Fibroblast of skin of abdomen (primary cell): ENCODE measurements at regions not wholly inside any gene's neighbourhood (a gene's known extent, or its start where the extent isn't known, plus 50 kb on each side); places are given as distances from the start of the nearest gene placed in this dataset.
"Not testable (repeated sequence)": the region's sequence is repeated elsewhere in the genome, so short reads cannot be mapped to it uniquely, and the experiment has no call there.

Experiments used
- DNase-seq: peaks from one replicate; pipeline ENCODE4 v3.0.0-alpha.2; 2013

DNA sequence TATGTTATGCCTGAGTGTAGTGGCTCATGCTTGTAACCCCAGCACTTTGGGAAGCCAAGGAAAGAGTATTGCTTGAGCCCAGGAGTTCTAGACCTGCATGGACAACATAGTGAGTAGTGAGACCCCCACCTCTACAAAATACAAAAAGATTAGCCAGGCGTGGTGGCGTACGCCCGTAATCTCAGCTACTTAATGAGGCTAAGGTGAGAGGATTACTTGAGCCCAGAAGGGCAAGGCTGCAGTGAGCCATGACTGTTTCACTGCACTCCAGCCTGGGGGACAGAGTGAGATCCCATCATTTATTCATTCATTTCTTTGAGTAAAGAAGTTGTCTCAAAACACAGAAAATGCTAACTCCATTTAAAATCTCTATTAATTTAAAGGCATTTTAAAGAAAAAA, 1061.6 kb downstream of the JRKL start:
- DNase-seq: no peak

- no peak for DNase-seq
Measured at GRCh38 chr11:97454988-97455387, 1065.2 kb downstream of the JRKL start.

GRCh38 chr11:97460091-97460490, 1070.3 kb downstream of the JRKL start:
- no peak for DNase-seq

- no peak for DNase-seq
Measured at GRCh38 chr11:97461044-97461880, 1071.4 kb downstream of the JRKL start.

DNA sequence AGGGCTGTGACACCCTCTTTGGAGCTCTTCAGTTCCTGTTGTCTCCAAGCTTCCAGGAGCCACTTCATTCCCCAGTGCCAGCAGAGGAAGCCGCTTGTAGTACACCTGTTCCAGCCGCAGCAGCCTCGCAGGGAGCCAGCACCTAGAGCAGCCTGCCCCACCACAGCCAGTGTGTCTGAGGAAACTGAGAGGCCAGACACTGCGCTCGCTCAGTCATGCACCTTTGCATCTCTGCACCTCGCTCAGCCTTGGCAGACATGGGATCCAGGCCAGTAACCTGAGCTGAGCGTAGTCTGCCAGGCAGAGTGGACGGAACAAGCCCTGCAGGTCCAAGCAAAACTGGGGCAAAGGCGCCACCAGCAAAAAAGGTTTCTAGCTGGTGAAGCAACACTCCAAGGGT, 1072.1 kb downstream of the JRKL start:
- no peak for DNase-seq

GRCh38 chr11:97463891-97464290, 1074.1 kb downstream of the JRKL start:
- no peak for DNase-seq

DNA sequence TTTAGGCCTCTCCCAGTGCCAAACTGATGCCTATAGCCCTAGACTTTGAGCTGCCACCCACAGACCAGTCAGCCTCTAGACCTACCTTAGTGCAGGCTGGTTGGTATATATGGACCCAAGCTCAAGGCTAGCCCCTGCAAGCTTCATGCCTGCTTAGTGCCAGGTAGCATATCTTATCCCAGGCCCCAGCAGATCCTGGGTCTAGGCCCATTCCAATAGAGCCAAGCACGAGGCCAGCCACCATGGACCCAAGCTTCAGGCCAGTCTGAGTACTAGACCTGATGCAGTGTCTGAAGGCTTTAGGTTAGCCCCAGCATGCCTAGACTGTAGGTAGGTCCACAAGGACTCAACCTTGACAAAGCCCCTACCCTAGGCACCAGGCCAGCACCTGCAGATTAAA, 1081.7 kb downstream of the JRKL start:
- DNase-seq: no peak

DNA sequence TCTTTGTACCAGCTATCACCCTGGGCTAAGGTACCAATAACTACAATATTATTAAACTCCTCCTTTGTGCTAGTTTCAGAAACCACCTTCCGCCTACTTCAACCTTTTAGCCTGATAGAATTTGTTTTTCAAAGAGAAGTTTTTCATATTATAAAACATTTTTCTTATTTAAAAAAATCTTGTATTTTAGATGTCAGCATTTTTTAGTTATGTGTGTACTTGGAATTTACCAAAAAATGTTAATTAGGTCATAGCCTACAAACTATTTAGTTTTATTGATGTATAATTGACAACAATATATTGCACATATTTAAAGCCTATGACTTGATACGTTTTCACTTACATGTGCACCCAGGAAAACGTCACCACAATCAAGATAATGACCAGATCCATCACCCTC, 1097.6 kb downstream of the JRKL start:
- no peak for DNase-seq

DNA sequence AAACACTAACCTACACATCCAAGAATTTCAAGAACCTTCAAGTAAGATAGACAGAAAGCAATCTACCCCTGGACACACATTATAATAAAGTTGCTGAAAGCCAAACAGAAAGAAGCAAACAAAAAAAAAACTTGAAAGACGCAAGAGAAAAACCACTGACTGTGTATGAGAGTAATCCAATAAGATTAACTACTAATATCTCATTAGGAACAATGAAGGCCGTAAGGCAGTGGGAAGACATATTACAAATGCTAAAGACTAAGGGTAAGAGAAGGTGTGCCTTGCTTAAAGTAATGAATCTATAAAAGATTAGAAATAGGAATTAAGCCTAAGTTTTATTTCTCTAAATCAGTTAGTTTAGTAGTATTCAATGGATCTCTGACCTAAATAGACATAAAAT, 1109.1 kb downstream of the JRKL start:
- no peak for DNase-seq

- DNase-seq: no peak
Measured at GRCh38 chr11:97502201-97502600, 1112.4 kb downstream of the JRKL start.

GRCh38 chr11:97506076-97506759, 1116.4 kb downstream of the JRKL start:
- no peak for DNase-seq

- no peak for DNase-seq
Measured at GRCh38 chr11:97514446-97514845, 1124.6 kb downstream of the JRKL start.

DNA sequence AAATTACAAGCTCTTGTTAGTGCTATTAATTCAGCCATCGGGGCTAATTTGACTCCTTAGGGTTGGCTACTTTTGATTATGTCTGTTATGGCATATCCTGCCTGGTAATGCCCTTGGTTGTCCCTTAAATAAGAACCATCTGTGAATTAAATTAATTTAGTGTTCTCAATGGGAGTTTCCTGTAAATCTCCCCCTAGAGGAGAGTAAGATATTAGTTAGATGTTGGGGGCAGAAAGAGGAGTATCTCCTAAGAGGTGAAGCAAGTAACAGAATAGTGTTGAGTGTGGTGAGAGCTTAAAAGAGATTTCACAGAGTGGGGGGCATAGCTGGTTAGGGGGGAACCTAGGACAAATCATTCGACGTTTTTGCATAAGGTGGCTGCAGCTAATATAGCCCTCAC, 1126.9 kb downstream of the JRKL start:
- DNase-seq: no peak

GRCh38 chr11:97525273-97525672, 1135.5 kb downstream of the JRKL start:
- no peak for DNase-seq

- no peak for DNase-seq
Measured at GRCh38 chr11:97537407-97538150, 1147.8 kb downstream of the JRKL start.

DNA sequence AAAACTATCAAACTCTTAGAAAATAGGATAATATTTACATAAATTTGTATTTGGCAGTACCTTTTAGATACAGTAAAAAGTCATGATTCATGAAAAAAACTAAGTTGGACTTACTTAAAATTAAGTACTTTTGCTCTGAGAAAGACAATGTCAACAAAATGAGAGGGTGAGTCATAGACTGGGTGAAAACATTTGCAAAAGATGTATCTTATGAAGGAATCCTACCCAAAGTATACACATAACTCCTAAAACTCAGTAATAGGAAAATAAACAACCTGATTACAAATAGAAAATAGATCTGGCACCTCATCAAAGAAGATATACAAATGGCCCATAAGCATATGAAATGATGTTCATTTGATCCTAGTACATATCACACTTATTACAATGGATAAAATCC, 1154.6 kb downstream of the JRKL start:
- DNase-seq: no peak

DNA sequence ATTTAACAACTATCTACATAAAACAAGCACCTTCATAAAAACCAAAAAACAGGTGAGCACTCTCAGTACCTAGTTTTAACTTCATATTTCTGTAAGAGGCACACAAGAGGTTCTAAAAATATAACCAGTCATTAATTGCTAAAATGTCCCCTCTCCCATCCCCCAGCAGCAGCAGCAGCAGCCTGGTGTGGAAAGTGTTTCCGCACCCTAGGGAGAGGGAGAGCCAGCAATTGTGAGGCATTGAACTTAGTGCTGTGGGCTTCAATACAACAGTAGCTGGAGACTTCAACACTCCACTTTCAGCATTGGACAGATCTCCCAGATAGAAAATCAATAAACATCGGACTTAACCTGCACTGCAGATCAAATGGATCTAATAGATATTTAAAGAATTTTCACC, 1158.5 kb downstream of the JRKL start:
- DNase-seq: no peak

DNA sequence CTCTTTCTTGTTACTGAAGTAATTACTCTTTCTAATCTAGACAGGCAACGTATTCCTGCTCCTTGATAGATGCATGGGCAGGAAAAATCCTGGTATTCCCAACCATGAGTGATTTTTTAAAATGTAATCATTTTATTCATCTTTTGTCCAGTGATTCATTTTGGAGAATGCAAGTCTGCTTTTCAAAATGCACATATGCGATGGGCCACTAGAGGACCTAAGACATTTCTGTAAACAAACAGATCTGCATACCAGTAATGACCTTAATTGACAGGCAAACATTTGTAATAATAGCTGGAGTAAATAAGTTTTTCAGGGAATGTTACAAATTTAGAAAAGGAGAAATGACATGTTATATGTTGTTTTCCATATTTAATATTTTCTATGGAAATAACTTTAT, 1167.6 kb downstream of the JRKL start:
- DNase-seq: no peak

DNA sequence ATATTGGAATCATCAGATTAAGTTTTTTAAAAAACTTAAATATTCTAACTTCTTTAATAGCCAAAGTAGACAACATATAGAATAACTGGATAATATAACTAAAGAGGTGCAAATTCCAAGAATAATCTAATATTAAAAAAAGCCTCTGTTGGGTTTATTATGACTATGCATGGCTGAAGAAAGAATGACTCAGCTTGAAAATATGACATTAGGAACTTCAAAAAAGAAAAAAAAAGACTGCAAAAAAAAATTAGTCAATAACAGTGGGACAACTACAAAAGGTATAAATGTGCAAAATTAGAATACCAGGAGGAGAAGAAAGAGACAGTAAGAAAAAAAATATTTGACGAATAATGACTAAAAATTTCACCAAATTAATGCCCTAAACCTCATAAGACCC, 1178.0 kb downstream of the JRKL start:
- DNase-seq: no peak

- no peak for DNase-seq
Measured at GRCh38 chr11:97570636-97571035, 1180.8 kb downstream of the JRKL start.

DNA sequence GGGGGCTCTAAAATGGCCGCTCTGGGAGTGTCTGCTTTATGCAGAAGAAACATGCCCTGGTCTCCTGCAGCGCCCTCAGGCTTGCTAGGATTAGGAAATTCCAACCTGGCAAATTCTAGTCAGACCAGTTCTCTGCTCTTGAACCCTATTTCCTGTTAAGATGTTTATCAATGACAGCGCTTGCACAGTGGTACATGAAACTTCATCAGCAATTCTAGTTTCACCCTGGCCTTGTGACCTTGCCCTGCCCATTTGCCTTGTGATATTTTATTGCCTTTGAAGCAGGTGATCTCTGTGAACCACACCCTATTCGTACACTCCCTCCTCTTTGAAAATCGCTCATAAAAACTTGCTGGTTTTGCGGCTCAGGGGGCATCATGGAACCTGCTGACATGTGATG, 1184.0 kb downstream of the JRKL start:
- DNase-seq: not testable (repeated sequence)

- no peak for DNase-seq
Measured at GRCh38 chr11:97574976-97575665, 1185.3 kb downstream of the JRKL start.
